HTR-8/SVneo (cell line): ENCODE measurements at regions not wholly inside any gene's neighbourhood (a gene's known extent, or its start where the extent isn't known, plus 50 kb on each side); places are given as distances from the start of the nearest gene placed in this dataset.
"Not testable (repeated sequence)": the region's sequence is repeated elsewhere in the genome, so short reads cannot be mapped to it uniquely, and the experiment has no call there.

ENCODE experiments used
- DNase-seq: peaks from one replicate; pipeline ENCODE4 v3.0.0; 2011; ENCODE audit warnings: low spot score, mixed read lengths; ENCODE audit not compliant: insufficient read length
- FAIRE-seq: peaks from 2 replicates; lab custom pipeline; 2011; peaks lifted over from hg19 to GRCh38; lab: Jason Lieb, UNC

DNA sequence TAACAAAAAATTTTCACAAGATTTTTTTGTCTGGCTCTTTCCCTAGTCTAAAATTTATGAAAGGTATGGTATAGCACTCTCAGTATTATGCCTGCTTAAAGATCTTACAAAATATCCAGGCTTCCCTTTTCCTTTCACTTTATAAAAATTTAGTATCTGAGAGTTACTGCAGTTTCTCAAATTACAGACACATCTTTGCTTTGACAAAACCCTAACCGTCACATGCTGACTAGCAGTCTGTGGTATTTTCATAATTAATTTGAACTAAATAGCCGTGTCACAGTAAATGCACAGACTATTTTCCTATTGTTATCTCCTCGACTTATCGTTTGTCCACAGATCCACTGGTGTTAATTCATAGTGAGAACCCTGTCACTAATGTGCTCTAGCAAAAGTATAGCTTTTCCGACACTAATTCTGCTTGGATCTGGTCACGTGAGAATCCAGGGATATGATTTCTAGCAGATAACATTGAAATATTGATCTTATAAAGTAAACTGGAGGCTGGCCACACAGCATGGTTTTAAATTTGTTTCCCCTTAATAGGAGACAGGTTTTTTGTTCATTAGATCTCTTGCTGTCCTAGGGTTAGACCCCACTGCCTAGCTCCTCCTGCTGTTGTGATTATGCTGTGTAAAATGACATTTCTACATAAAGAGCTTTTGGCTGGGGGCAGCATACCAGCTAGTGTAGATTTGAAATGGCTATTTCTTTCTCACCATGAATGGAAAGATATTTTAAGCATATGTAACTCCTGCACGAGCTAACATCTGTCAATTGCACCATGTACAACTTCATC, 340.6 kb upstream of the SASH1 start:
- FAIRE-seq (peak; percentile 40), DNase-seq (no peak)

DNA sequence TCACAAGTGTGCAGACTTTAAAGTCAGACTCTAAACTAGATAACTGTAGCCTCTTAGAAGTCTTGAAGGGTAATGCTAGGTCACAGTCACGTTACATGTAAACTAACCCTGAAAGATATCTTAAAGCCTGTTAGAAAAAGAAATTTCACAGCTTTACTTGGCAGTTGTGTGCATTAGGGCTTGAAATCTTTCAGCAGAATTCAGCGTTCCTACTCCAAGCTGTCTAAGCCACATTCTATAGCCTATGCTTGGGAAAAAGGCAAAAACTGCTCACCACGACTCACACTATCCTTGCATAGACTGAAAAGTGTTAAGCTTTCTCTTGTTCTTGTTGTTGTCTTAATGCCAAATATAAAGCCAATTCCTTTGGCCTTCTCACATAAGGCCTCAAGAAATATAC, 338.0 kb upstream of the SASH1 start:
- FAIRE-seq = no peak

DNA sequence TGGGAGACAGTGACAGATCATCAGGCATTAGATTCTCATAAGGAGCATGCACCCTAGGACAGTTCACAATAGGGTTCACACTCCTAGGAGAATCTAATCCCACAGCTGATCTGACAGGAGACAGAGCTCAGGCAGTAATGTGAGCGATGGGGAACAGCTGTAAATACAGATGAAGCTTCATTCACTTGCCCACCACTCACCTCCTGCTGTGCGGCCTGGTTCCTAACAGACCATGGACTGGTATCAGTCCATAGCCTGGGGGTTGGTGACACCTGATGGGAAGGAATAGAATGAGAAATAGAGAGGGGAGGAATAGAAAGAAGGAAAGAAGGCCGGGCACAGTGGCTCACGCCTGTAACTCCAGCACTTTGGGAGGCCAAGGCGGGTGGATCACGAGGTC, 336.8 kb upstream of the SASH1 start:
- FAIRE-seq (no peak), DNase-seq (no peak)

More for the DNA sequence above, 338.0 kb upstream of the SASH1 start:
- DNase-seq = no peak

DNA sequence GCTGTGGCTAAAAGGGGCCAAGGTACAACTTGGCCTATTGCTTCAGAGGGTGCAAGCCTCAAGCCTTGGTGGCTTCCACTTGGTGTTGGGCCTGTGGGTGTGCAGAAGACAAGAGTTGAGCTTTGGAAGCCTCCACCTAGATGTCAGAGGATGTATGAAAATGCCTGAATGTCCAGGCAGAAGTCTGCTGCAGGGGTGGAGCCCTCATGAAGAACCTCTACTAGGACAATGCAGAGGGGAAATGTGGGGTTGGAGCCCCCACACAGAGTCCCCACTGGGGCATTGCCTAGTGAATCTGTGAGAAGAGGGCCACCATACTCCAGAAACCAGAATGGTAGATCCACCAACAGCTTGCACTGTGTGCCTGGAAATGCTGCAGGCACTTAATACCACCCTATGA, 332.1 kb upstream of the SASH1 start:
- not testable (repeated sequence) for DNase-seq, FAIRE-seq

DNA sequence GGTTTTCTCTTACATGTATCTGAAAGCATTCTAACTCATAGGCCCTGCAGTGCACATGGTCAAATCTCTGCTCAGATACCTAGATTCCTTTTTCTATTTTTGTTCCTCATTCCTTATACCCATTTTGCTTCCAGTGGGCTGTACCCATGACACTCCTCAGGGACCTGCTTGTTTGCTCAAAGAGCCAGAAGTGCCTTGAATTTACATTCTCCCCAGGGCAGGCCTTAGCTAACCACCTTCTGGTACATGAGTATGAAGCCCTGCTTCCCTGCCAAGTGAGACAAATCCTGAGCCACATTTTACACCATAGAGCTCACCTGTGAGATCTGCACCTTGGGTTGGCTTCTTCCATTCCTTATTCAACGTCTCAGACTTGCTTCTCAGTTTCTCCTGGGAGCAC, 326.6 kb upstream of the SASH1 start:
- FAIRE-seq (no peak), DNase-seq (no peak)

DNA sequence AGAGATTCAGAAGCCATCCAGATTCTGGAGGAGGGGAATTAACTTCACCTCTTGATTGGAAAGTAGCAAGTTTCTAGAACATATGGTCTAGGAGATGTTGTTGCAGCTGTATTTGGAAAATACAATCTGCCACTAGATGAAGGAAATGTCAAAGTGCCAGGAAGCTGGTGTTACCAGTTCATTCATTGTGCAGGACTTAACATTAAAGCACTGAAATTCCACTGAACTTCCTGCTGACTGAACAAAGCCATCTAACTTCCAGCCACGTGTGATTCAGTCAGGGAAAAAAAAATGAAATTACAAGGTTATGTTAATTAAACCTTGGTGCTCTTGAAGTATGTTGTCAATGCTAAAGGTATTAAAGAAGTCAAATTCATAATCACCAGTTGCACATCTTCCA, 321.5 kb upstream of the SASH1 start:
- FAIRE-seq = no peak
- DNase-seq = no peak

DNA sequence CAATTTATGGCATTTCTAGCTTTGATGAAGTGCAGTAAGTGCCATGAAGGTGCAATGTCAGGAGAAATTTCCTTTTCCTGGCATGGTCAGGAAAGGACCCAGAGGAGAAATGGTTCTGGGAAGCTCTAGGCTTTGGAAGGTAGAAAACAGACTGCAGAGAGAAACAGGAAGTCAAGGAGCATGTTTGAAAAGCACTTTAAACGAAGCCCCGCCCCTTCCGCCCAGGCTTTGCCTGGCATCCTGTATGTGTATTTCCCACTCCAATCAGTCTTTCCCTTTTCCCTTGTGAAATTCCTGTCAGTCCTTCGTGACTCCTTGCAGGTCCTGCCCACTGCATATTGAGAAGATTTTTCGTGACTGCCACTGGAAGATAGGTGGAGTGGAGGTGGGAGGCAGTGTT, 320.9 kb upstream of the SASH1 start:
- FAIRE-seq = no peak
- no peak for DNase-seq

DNA sequence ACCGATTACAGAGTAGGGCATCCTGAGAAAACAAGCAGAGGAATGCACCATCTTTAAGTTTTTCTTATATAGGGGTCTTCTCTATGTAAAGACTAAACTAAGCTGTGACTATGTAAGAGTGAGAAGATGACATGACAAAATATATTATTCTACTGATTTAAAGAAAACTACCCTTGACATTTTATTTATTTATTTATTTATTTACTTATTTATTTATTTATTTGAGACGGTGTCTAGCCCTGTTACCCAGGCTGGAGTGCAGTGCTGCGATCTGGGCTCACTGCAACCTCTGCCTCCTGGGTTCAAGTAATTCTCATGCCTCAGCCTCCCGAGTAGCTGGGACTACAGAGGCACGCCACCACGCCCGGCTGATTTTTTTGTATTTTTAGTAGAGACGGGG, 320.4 kb upstream of the SASH1 start:
- not testable (repeated sequence) for DNase-seq, FAIRE-seq

DNA sequence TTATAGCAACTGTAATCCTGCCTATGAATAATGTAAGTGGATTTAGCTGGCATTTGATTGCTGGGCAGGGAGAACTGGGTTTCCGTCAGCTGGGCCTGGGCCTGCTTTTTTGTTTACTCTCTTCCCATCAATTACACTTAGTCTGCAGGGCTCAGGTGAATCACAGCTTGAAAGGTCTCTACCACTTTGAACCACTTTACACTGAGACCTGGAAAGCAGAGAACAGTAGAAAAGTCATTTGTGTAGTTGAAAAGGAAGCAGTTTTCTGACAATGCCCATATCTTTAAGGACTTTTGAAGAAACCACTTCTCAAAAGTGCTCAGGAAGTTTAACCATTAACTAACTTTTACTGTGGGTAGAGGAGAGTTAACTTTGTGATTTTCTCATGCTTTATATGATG, 315.4 kb upstream of the SASH1 start:
- no peak for DNase-seq
- FAIRE-seq = no peak

DNA sequence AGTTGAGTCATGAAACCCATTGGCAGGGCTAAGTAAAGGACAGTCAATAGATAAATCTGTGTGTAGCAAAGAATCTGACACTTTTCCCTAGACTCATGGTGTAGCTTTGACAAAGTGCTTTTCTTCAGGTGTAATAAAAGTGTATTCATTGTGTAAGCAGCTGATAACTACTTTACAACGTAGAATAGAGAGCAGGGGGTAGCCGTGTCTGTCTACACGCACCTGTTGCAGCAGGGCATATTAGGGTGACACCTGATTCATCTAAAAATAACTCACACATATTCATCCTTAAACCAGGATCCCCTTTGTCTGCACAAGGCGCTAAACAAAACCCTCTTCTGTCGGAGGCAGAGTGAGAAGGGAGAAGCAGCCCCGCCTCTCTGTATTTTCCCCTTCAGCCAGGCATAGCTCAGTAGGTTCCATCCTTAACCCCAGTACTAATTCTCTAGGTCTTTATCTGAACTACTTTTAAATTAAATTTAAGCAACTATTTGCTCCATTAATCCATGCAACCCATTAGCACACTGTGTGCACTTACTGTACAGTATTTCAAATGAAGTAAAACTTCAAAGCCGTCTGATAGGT, 306.7 kb upstream of the SASH1 start:
- no peak for DNase-seq
- FAIRE-seq = peak; percentile 26

DNA sequence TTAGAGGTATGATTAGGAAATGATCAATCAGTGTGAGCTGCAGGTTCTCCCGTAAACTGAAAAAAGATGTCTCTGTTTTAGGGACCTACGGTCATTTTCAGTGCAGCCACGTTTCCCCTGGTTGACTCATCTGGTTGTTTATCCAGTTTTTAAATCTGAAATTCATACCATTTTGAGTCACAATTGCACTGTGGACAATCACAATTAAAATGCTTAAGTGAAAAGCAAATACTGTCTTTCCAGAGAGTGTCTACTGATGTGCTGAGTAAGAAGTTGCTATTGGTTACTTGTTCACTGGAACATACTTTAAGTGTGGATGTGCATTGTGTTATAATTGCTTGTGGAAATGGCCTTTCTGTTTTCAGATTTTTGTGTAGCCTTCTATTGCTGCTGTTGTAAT, 305.1 kb upstream of the SASH1 start:
- DNase-seq = no peak

DNA sequence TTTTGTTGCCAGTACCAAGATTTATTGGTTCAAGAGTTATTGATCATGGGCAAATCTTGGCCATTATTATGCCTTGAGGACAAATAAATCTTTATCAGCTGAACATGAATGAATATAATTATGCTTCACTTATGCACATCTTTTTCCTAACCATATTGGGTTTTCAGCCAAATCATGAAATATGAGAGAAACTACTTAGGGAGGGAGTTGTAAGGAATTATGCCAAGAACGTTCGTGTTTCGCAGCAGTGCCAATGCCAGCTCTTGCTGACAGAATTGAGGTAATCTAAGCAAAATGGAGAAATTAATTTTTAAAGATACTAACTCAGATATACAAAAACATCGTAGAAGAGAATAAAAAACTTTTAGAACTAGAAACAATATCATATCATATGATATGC, 301.1 kb upstream of the SASH1 start:
- no peak for FAIRE-seq
- DNase-seq = no peak

More for the DNA sequence above, 305.1 kb upstream of the SASH1 start:
- FAIRE-seq = no peak

DNA sequence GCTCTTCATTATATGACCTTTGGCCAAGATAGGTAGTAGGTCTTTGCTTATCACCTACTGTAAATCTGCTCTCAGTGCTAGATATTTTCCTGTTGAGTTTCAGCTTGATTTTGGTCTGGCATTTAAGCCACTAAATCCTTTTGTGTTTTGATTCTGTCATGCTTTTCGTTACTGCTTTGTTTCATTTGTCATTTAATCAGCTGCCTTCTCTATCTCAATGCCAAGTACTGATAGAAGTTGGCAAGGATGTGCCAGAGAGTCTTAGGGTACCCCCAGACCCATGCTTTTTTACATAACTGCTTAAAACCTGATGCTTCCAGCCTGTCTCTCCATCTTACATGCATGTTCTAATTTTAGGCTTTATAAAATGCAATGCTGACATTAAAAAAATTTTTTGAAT, 300.1 kb upstream of the SASH1 start:
- DNase-seq (no peak), FAIRE-seq (no peak)

DNA sequence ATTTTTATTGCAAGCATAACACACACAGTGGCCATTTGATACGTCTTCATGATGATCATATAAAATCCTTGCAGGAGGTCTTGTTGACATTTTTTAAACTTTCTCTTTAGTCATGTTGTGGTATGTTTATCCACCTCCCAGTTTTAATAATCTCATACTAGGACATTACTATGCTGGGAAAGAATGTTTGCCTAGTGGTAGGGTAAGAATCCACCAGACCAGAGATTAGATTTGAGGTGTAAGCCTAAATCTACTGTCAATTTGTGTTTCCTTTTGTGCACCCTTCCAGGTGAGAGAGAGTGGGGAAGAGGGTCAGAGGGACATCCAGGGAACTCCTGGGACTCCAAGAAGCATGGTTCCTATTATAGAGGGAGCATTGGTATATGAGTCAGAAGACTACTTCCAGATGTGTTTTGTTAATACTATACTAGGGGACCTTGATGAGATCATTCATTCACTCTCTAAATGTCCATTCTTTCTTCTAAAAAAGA, 298.3 kb upstream of the SASH1 start:
- FAIRE-seq (no peak), DNase-seq (no peak)

DNA sequence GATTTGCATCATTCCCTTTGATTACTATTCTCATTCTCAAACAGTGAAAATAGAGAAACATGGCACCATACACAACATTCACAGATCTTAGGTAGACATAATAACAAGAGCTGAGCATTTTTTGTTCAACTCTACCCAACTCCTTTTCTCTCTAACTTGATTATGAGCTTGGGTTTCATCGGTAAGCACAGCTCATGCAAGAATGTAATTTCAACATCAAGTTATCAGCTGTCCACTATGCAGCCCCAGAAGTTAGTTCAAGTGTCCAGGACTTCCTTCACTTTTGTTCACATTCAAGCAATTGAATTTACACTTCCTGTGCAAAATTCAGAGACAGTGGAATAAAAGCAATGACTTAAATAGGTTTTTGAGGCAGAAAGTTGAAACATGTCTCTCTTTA, 297.7 kb upstream of the SASH1 start:
- no peak for FAIRE-seq

DNA sequence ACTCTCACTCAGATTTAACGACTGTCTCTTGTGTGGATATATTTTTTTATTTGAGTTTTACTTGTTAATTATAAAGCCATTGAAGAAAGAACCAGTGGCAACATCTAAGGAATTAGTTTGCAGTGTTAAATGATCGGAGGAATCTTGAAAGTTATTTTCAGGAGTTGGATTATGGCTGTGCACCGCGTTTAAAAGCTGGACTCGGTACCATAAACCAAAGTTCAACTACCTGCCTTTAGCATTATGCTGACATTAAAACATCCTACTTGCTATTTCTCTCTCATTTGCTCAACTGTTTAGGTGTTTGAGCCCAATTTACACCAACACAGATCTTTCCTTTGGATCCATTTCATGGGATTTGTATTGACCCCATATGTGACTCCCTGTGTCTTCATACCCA, 289.4 kb upstream of the SASH1 start:
- FAIRE-seq (no peak), DNase-seq (no peak)

More for the DNA sequence above, 297.7 kb upstream of the SASH1 start:
- no peak for DNase-seq

DNA sequence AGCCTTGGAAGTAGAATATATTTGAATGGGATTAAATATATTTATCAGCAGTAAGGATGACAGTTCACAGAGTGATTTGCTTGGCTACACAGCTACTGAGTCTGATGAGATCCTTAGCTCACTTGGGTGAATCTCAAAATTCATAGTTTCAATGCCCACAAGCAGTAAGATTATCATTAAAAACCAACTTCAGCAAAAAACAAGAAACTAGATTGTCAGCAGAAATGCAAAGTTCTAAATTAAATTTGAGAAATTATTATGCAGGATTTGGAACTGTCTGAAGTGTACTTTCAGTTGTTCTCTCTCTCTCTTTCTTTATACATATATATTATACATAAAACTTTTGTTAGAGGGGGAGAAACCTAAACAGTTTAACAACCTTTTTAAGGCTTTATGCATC, 288.8 kb upstream of the SASH1 start:
- DNase-seq = no peak
- FAIRE-seq = no peak

DNA sequence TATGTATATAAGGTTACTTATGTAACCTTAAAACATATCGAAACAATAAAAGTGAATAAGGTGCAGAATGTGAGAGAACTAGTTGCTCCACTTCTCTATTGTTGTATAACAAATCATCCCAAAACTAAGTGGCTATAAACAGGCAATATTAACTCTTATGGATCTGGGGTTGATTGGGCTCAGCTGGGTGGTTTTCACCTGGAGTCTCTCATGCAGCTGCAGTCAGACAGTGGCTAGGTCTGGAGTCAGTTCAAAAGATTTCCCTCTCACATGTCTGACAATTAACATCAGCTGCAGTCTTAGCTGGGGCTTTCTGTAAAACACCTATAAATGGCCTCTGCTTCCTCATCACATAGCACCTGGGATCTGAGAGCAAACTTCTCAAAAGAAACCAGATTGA, 288.4 kb upstream of the SASH1 start:
- DNase-seq = no peak
- FAIRE-seq = no peak

DNA sequence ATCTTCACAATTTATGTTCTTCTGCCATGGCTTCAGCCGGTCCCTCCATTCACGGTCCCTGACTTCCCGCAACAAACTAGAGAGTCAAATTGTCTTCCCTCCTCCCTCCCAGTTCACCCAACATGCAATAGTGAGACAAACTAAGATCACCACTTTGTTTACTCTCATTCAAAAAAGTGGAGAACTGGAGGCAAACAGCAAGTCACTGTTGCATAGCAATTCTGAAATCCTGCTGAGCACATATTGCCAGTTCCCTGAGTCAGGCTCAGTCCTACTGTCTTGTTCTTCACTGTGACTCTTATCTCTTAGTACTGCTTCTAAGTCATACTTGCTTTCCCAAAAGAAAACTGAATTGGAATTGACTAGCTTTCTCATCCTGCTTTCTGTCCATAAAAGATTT, 287.2 kb upstream of the SASH1 start:
- FAIRE-seq (no peak), DNase-seq (no peak)

DNA sequence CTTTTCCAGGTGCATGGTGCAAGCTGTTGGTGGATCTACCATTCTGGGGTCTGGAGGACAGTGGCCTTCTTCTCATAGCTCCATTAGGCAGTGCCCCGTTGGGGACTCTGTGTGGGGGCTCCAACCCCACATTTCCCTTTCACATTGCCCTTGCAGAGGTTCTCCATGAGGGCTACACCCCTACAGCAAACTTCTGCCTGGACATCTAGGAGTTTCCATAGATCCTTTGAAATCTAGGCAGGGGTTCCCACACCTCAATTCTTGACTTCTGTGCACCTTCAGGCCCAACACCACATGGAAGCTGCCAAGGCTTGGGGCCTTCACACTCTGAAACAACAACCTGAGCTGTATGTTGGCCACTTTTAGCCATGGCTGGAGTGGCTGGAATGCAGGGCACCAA, 282.8 kb upstream of the SASH1 start:
- DNase-seq (no peak), FAIRE-seq (no peak)

DNA sequence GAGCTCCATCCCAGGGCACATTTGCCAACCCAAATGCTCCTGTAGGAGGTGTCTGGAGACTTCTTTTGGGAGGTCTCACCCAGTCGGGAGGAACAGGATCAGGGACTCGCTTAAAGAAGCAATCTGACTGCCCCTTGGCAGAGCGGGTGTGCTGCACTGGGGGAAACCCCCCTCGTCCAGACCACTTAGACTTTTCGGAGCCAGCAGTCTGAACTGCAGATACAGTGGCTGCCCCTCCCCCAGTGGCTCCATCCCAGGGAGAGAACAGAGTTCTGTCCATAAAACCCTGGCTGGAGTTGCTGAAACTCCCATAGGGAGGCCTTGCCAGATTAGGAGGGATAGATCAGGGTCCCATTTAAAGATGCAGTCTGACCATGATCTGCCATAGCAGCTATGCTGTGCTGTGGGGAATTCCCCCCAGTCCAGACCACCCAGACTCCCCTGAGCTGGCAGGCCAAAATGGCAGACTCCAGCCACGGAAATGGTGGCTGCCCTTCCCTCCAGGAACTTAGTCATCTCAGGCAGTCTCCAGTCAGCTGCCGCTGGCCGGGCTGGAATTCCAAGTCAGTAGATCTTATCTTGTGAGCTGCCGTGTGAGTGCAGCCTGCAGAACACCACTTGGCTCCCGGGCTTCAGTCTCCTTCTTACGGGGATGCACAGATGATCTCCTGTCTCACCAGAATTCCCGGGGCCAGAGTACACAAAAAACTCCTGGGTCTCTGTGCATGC, 278.1 kb upstream of the SASH1 start:
- peak; percentile 33 for FAIRE-seq
- peak; percentile 52 for DNase-seq
